Panc1 (cell line): ENCODE measurements at regions not wholly inside any gene's neighbourhood (a gene's known extent, or its start where the extent isn't known, plus 50 kb on each side); places are given as distances from the start of the nearest gene placed in this dataset.
"Not testable (repeated sequence)": the region's sequence is repeated elsewhere in the genome, so short reads cannot be mapped to it uniquely, and the experiment has no call there.

Experiments
- POLR2AphosphoS5 ChIP-seq: IDR thresholded peaks from 2 replicates; pipeline ENCODE4 v1.6.1; 2012; ENCODE audit warnings: mild to moderate bottlenecking, low read depth, low read length, moderate library complexity
- TF ChIP-seq, protein P1 (sequence below): fragments of 450-650 bp; IDR thresholded peaks from 2 replicates; pipeline ENCODE4 v1.5.1; 2017; ENCODE audit warnings: mild to moderate bottlenecking

- TF ChIP-seq, protein P1, sequence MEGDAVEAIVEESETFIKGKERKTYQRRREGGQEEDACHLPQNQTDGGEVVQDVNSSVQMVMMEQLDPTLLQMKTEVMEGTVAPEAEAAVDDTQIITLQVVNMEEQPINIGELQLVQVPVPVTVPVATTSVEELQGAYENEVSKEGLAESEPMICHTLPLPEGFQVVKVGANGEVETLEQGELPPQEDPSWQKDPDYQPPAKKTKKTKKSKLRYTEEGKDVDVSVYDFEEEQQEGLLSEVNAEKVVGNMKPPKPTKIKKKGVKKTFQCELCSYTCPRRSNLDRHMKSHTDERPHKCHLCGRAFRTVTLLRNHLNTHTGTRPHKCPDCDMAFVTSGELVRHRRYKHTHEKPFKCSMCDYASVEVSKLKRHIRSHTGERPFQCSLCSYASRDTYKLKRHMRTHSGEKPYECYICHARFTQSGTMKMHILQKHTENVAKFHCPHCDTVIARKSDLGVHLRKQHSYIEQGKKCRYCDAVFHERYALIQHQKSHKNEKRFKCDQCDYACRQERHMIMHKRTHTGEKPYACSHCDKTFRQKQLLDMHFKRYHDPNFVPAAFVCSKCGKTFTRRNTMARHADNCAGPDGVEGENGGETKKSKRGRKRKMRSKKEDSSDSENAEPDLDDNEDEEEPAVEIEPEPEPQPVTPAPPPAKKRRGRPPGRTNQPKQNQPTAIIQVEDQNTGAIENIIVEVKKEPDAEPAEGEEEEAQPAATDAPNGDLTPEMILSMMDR = not testable (repeated sequence)
- TF ChIP-seq POLR2AphosphoS5 = not testable (repeated sequence)
These were observed 305.7 kb downstream of the ZNF479 start for GRCh38 chr7:56826556-56826955.
